WTC11 (cell line): ENCODE measurements at regions not wholly inside any gene's neighbourhood (a gene's known extent, or its start where the extent isn't known, plus 50 kb on each side); places are given as distances from the start of the nearest gene placed in this dataset.

Experiments used
- ATAC-seq: fragments of 200-7000 bp; cut with Tn5 transposase; 2 replicates; pipeline ENCODE4 v1.10.0; 2021; ENCODE audit warnings: mild to moderate bottlenecking, moderate library complexity
- CTCF ChIA-PET: fragments of 300-600 bp; sonication (Branson Sonifier 250); formaldehyde crosslinking; loops from one replicate; lab custom pipeline; 2021; ENCODE audit warnings: antibody characterized with exemption; lab: Charles Lee
- POLR2A ChIA-PET: fragments of 350-600 bp; sonication (Branson Sonifier 250); formaldehyde crosslinking; loops from one replicate; lab custom pipeline; 2021; ENCODE audit warnings: antibody characterized with exemption; lab: Charles Lee
- DNase-seq: peaks from one replicate; pipeline ENCODE4 v3.0.0; 2021; ENCODE audit warnings: low spot score
- H3K27ac Mint-ChIP-seq: 2 replicates; pipeline ENCODE4 v1.8.0; 2021; ENCODE audit warnings: mixed read lengths
- H3K27me3 Mint-ChIP-seq: 2 replicates; pipeline ENCODE4 v1.8.0; 2021; ENCODE audit warnings: low read depth, mild to moderate bottlenecking, moderate library complexity, mixed read lengths
- H3K36me3 Mint-ChIP-seq: 2 replicates; pipeline ENCODE4 v1.8.0; 2021; ENCODE audit warnings: mixed read lengths
- H3K4me1 Mint-ChIP-seq: 2 replicates; pipeline ENCODE4 v1.8.0; 2022; ENCODE audit warnings: mixed read lengths
- H3K4me3 Mint-ChIP-seq: 2 replicates; pipeline ENCODE4 v1.8.0; 2021; ENCODE audit warnings: mild to moderate bottlenecking, moderate library complexity, mixed read lengths
- H3K9me3 Mint-ChIP-seq: 2 replicates; pipeline ENCODE4 v1.8.0; 2021; ENCODE audit warnings: mixed read lengths
- CBFB ChIP-seq: sonication (generic); formaldehyde crosslinking; IDR thresholded peaks from 2 replicates; pipeline ENCODE4 v1.8.1; 2022; ENCODE audit warnings: mild to moderate bottlenecking, low read depth, missing genetic modification reagents
- CREM ChIP-seq: sonication (generic); formaldehyde crosslinking; IDR thresholded peaks from 2 replicates; pipeline ENCODE4 v1.8.1; 2022; ENCODE audit warnings: mild to moderate bottlenecking, missing genetic modification reagents, moderate library complexity
- RELA ChIP-seq: sonication (generic); formaldehyde crosslinking; IDR thresholded peaks from 2 replicates; pipeline ENCODE4 v1.8.1; 2022; ENCODE audit warnings: missing genetic modification reagents, mild to moderate bottlenecking, borderline replicate concordance
- ZNF263 ChIP-seq: sonication (generic); formaldehyde crosslinking; IDR thresholded peaks from 2 replicates; pipeline ENCODE4 v1.8.1; 2022; ENCODE audit warnings: low read depth, mild to moderate bottlenecking, moderate library complexity, missing genetic modification reagents
- TF ChIP-seq, protein P1 (sequence below): sonication (generic); formaldehyde crosslinking; IDR thresholded peaks from 2 replicates; pipeline ENCODE4 v1.8.1; 2023; ENCODE audit warnings: mild to moderate bottlenecking, missing genetic modification reagents, borderline replicate concordance
- TF ChIP-seq, protein P2 (sequence below): fragments of 200-600 bp; IDR thresholded peaks from 2 replicates; pipeline ENCODE4 v1.8.0; 2022; ENCODE audit warnings: antibody characterized with exemption
- TF ChIP-seq, protein P3 (sequence below): sonication (generic); formaldehyde crosslinking; IDR thresholded peaks from 2 replicates; pipeline ENCODE4 v1.8.1; 2022; ENCODE audit warnings: mild to moderate bottlenecking, missing genetic modification reagents, moderate library complexity, borderline replicate concordance
- TF ChIP-seq, protein P4 (sequence below): sonication (generic); formaldehyde crosslinking; IDR thresholded peaks from 2 replicates; pipeline ENCODE4 v1.8.1; 2022; ENCODE audit warnings: mild to moderate bottlenecking, moderate library complexity, missing genetic modification reagents

DNA sequence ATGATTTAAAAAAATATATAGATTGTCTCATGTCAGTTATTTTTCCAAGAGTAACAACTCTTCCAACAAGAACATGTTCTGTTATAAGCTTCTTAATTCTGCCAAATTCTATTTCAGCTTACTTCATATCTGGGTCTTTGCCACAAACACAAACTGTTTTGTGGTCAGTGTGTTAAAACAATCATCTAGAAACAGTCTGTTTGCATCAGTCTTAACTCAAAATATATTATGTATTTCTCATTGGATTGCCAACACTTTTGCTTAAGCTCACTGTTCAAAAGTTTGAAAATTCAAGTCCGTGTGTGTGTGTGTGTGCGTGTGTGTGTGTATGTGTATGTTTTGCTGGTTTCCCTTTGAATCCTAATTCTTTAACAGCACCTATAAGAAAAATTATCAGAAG is 752.3 kb upstream of the NDST4 start:
- POLR2A ChIA-PET, result no interaction called here
- Mint-ChIP-seq H3K27ac (no peak overlapping the region), H3K4me3 (no peak overlapping the region), H3K9me3 (peaks cover 14% of the 10 kb centered on the region), H3K36me3 (no peaks in the 10 kb centered on the region), H3K27me3 (no peaks in the 10 kb centered on the region), H3K4me1 (no peaks in the 10 kb centered on the region)
- TF ChIP-seq CBFB (no peak), RELA (CRISPR knock-in tag) (no peak), ZNF263 (CRISPR knock-in tag) (no peak)
- TF ChIP-seq, protein P1, sequence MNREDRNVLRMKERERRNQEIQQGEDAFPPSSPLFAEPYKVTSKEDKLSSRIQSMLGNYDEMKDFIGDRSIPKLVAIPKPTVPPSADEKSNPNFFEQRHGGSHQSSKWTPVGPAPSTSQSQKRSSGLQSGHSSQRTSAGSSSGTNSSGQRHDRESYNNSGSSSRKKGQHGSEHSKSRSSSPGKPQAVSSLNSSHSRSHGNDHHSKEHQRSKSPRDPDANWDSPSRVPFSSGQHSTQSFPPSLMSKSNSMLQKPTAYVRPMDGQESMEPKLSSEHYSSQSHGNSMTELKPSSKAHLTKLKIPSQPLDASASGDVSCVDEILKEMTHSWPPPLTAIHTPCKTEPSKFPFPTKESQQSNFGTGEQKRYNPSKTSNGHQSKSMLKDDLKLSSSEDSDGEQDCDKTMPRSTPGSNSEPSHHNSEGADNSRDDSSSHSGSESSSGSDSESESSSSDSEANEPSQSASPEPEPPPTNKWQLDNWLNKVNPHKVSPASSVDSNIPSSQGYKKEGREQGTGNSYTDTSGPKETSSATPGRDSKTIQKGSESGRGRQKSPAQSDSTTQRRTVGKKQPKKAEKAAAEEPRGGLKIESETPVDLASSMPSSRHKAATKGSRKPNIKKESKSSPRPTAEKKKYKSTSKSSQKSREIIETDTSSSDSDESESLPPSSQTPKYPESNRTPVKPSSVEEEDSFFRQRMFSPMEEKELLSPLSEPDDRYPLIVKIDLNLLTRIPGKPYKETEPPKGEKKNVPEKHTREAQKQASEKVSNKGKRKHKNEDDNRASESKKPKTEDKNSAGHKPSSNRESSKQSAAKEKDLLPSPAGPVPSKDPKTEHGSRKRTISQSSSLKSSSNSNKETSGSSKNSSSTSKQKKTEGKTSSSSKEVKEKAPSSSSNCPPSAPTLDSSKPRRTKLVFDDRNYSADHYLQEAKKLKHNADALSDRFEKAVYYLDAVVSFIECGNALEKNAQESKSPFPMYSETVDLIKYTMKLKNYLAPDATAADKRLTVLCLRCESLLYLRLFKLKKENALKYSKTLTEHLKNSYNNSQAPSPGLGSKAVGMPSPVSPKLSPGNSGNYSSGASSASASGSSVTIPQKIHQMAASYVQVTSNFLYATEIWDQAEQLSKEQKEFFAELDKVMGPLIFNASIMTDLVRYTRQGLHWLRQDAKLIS (CRISPR knock-in tag), result no peak
- TF ChIP-seq, protein P2, sequence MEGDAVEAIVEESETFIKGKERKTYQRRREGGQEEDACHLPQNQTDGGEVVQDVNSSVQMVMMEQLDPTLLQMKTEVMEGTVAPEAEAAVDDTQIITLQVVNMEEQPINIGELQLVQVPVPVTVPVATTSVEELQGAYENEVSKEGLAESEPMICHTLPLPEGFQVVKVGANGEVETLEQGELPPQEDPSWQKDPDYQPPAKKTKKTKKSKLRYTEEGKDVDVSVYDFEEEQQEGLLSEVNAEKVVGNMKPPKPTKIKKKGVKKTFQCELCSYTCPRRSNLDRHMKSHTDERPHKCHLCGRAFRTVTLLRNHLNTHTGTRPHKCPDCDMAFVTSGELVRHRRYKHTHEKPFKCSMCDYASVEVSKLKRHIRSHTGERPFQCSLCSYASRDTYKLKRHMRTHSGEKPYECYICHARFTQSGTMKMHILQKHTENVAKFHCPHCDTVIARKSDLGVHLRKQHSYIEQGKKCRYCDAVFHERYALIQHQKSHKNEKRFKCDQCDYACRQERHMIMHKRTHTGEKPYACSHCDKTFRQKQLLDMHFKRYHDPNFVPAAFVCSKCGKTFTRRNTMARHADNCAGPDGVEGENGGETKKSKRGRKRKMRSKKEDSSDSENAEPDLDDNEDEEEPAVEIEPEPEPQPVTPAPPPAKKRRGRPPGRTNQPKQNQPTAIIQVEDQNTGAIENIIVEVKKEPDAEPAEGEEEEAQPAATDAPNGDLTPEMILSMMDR, result no peak
- TF ChIP-seq, protein P3, sequence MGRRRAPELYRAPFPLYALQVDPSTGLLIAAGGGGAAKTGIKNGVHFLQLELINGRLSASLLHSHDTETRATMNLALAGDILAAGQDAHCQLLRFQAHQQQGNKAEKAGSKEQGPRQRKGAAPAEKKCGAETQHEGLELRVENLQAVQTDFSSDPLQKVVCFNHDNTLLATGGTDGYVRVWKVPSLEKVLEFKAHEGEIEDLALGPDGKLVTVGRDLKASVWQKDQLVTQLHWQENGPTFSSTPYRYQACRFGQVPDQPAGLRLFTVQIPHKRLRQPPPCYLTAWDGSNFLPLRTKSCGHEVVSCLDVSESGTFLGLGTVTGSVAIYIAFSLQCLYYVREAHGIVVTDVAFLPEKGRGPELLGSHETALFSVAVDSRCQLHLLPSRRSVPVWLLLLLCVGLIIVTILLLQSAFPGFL, result no peak
- CTCF ChIA-PET, result no interaction called here
- no peak for DNase-seq
- no peak for ATAC-seq

DNA sequence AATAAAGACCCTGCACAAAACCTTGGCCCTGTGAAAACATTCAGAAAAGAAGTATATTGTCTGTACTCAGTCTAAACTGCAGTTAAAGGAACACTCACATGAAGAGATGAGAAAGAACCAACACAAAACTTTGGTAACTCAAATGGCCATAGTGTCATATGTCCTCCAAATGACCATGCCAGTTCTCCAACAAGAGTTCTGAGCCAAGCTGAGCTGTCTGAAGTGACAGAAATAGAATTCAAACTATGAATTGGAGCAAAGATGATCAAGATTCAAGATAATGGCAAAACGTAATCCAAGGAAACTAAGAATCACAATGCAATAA is 739.3 kb upstream of the NDST4 start:
- Mint-ChIP-seq H3K27ac (no peak overlapping the region), H3K4me1 (peaks cover 3% of the 10 kb centered on the region; the same call in 1 of the 2 replicates), H3K27me3 (no peaks in the 10 kb centered on the region), H3K36me3 (no peaks in the 10 kb centered on the region), H3K4me3 (no peak overlapping the region), H3K9me3 (no peaks in the 10 kb centered on the region; the same call in 1 of the 2 replicates)
- ATAC-seq (no peak), DNase-seq (no peak)
- CTCF ChIA-PET, result interaction anchor here (0.6 to 1.5 kb wide), 19 partner anchors 8 to 1061 kb away, joined by 3 to 8 read pairs (median 3); partner anchors contain the start of gene NDST4
- POLR2A ChIA-PET, result interaction anchor here (0.9 kb wide), 1 partner anchor 297 kb away, joined by 3 read pairs; no protein-coding TSS in a partner anchor
- no peak for TF ChIP-seq CREM

DNA sequence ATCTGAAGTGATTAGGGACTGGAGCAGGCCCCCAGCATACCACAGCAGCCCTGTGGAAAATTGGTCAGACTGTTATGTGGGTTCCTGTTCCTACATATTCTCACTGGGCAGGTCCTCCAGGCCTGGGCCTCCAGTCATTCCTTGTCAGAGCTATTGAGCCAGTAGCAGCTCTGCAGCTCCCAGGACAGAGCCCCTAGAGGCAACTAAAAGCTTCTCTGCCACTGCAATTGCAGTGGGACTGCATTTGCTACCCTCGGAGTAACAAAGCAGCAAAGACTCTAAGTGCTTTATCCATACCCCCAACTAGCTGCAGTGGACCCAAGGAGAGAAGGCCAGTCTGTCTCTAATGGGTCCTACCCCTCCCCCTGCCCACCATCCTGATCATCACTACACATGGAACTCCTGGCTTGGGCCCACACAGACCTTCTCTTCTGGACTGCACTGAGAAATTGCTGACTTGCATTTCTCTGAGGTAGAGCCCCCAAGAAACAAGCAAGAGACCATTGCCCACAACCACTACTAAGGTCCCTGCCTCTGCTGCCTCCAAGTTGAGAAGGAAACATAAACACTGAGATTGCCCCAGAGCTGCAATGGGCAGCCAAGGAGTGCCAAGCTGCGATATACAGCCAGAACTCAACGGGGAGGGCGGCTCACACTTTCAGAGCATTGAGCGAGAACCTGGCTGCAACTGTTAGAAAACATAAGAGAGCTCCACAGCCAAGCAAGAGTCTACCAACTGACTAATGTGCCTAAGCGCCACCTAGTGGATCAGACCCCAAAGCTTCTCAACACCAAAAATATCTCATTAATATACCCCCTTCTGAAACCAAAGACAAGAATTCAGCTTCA is 738.7 kb upstream of the NDST4 start:
- TF ChIP-seq, protein P2, result peak; percentile 46
- TF ChIP-seq, protein P4, sequence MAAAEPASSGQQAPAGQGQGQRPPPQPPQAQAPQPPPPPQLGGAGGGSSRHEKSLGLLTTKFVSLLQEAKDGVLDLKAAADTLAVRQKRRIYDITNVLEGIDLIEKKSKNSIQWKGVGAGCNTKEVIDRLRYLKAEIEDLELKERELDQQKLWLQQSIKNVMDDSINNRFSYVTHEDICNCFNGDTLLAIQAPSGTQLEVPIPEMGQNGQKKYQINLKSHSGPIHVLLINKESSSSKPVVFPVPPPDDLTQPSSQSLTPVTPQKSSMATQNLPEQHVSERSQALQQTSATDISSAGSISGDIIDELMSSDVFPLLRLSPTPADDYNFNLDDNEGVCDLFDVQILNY (CRISPR knock-in tag), result no peak
- TF ChIP-seq, all 79 proteins: peak for 1
- H3K4me3 Mint-ChIP-seq, result no peak overlapping the region
- CTCF ChIA-PET, result interaction anchor here (0.6 to 1.5 kb wide), 22 partner anchors 9 to 1060 kb away, joined by 3 to 8 read pairs (median 3); partner anchors contain the start of gene NDST4
- no peaks in the 10 kb centered on the region; the same call in 1 of the 2 replicates for H3K9me3 Mint-ChIP-seq
- ATAC-seq (peak; percentile 97), DNase-seq (peak; percentile 69)
- H3K27ac Mint-ChIP-seq, result no peak overlapping the region
- H3K27me3 Mint-ChIP-seq, result no peaks in the 10 kb centered on the region
- peaks cover 3% of the 10 kb centered on the region; the same call in 1 of the 2 replicates for H3K4me1 Mint-ChIP-seq
- POLR2A ChIA-PET, result interaction anchor here (0.9 kb wide), 1 partner anchor 298 kb away, joined by 3 read pairs; no protein-coding TSS in a partner anchor
- no peaks in the 10 kb centered on the region for H3K36me3 Mint-ChIP-seq
